ENCODE measurements at regions not wholly inside any gene's neighbourhood (a gene's known extent, or its start where the extent isn't known, plus 50 kb on each side); places are given as distances from the start of the nearest gene placed in this dataset.

DNA sequence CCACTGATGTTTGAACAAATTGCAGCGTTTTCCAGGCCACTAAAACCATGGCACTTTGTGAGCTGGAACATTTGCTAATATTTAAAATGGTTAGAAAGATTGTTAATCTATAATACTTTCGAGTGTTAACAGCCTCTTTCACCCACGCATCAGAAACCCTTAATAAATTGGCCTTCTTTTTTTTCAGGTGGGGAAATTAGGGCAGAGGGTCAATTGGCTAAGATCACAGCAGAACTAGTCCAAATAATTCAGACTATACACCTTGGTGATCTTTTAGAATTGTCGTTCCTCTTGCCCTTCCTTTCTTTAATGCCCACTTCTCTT is 105.8 kb downstream of the PTCSC3 start:
- Histone ChIP-seq H3K4me3 (no peak overlapping the region), H3K4me1 (no peaks in the 10 kb centered on the region), H3K27me3 (peaks cover 0 to 46% (median 14%) of the 10 kb centered on the region in 7 donors), H3K9me3 (no peaks in the 10 kb centered on the region), H3K27ac (no peak overlapping the region), H3K36me3 (no peaks in the 10 kb centered on the region)
- 53 to 58% methylated on average over 4 of the region's 4 CpGs for WGBS, 2 donors
- intact Hi-C loops (cut with DNase I), result loop anchor here in 4 of 10 donors (5.0 to 10.0 kb wide), 4 partner anchors 186 to 484 kb away; partner anchors contain the start of gene NKX2-1 (in 1 of the 4)
- ATAC-seq (no peak), DNase-seq (no peak)
- TF ChIP-seq, protein P1, sequence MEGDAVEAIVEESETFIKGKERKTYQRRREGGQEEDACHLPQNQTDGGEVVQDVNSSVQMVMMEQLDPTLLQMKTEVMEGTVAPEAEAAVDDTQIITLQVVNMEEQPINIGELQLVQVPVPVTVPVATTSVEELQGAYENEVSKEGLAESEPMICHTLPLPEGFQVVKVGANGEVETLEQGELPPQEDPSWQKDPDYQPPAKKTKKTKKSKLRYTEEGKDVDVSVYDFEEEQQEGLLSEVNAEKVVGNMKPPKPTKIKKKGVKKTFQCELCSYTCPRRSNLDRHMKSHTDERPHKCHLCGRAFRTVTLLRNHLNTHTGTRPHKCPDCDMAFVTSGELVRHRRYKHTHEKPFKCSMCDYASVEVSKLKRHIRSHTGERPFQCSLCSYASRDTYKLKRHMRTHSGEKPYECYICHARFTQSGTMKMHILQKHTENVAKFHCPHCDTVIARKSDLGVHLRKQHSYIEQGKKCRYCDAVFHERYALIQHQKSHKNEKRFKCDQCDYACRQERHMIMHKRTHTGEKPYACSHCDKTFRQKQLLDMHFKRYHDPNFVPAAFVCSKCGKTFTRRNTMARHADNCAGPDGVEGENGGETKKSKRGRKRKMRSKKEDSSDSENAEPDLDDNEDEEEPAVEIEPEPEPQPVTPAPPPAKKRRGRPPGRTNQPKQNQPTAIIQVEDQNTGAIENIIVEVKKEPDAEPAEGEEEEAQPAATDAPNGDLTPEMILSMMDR (IDR thresholded peaks at IDR 0.05), result no peak

DNA sequence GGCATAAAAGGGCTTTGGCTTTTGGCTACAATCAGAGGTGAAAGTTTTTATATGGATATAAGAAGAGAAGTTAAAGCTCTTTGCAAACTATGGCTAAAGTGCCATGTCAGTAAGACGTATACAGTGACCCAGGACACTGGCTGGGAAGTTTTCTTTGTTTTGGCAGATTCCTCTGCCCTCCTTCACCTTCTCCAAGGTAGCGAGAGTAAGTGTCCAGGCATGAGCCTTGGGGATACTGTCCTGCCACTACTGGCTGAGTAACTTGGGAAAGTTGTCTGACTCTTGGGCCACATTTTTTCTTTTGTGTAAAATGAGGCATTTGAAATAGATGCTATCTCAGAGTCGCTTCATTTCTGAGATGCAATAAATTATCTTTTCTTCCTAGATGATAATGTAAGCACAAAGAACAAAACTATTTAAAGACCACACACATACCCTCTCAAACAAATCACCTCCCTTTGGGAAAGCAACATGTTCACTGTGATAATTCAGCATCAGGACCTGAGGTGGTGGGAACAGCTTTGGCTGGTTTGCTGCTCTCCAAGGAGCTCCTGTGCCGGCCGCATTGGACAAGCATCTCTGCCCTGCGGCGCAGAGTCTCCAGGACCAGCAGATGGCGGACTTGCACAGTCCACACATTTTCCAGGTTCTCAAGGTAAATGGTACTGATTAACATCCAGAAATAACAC is 106.3 kb downstream of the PTCSC3 start:
- Histone ChIP-seq H3K27ac (no peak overlapping the region), H3K36me3 (no peaks in the 10 kb centered on the region), H3K27me3 (peaks cover 0 to 45% (median 14%) of the 10 kb centered on the region in 7 donors), H3K9me3 (no peaks in the 10 kb centered on the region), H3K4me1 (no peaks in the 10 kb centered on the region), H3K4me3 (no peak overlapping the region)
- TF ChIP-seq, protein P1 (IDR thresholded peaks at IDR 0.05), result peak; percentile 12 to 69 (median 51)
- DNase-seq (peak in 1 of 2 donors; percentile 26), ATAC-seq (peak in 4 of 8 donors; percentile 38 to 69 (median 61))
- intact Hi-C loops (cut with DNase I), result loop anchor here in 4 of 10 donors (5.0 to 10.0 kb wide), 4 partner anchors 185 to 485 kb away; partner anchors contain the start of gene NKX2-1 (in 1 of the 4)
- WGBS, 2 donors, result 27 to 28% methylated on average over 8 of the region's 8 CpGs

DNA sequence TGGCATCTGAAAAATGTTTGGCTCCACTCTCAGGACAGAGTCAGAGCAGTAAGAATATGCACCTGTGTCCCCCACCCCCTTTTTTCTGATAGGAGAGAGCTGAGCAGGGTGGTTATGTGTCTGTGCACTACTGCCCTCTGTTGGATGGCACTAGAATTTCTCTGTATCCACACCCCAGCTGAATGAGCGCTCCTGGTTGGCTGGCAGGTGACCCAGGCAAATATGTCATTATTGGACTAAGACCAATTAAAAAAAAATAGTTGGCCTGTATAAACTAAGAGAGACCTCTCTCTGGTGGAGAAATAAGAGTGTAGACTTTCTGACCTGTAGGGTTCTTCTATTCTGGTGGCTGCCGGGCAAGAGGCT is 107.0 kb downstream of the PTCSC3 start:
- intact Hi-C loops (cut with DNase I), result loop anchor here in 2 of 10 donors (10.0 kb wide), 2 partner anchors 185 to 305 kb away; no protein-coding TSS in a partner anchor
- Histone ChIP-seq H3K27me3 (peaks cover 0 to 38% (median 14%) of the 10 kb centered on the region in 7 donors), H3K4me1 (no peaks in the 10 kb centered on the region), H3K9me3 (no peaks in the 10 kb centered on the region), H3K36me3 (no peaks in the 10 kb centered on the region), H3K4me3 (no peak overlapping the region), H3K27ac (no peak overlapping the region)
- 39 to 42% methylated on average over 2 of the region's 2 CpGs for WGBS, 2 donors
- DNase-seq, result no peak
- TF ChIP-seq, protein P1 (IDR thresholded peaks at IDR 0.05), result peak; percentile 4 to 55 (median 40)
- peak in 5 of 8 donors; percentile 33 to 62 (median 50) for ATAC-seq

DNA sequence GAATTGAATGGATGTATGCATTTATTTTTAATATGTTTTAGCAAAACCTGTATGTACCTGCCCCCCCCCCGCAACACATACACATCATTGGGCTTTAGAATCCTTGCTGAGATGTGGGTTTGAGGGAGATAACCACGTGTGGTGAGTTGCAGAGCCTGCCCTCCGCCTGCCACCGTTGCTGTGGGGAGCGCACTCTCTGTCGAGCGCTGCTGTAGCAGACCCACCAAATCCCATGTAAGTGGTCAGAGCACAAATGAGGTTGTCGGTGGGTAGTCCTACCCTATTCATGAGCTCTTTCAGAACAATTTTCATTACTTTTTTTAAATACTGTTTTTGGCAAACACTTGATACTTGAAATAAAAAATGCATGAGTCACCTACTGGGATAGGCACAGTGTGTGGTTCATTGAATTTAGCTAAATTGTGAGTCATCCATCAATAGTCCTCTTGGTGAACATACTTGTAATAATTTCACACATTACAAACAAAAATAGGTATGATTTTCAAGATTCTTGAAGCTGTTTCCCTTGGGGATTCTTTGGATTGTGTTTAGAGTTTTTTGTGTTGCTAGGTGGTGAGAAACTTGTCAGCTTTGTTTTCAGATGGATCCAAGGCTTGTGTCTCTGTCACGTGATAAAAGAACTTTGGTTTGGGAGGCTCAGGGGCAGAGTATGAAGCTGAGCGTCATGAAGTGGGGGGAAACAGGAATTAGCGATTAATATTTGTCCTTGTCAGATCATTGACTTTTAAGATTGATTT is 107.6 kb downstream of the PTCSC3 start:
- ATAC-seq, result no peak
- TF ChIP-seq, protein P1 (IDR thresholded peaks at IDR 0.05), result no peak
- Histone ChIP-seq H3K27ac (no peak overlapping the region), H3K4me1 (no peaks in the 10 kb centered on the region), H3K27me3 (peaks cover 0 to 37% (median 14%) of the 10 kb centered on the region in 7 donors), H3K9me3 (no peaks in the 10 kb centered on the region), H3K36me3 (no peaks in the 10 kb centered on the region), H3K4me3 (no peak overlapping the region)
- DNase-seq, result no peak
- 49 to 55% methylated on average over 11 of the region's 11 CpGs for WGBS, 2 donors
- intact Hi-C loops (cut with DNase I), result loop anchor here in 2 of 10 donors (10.0 kb wide), 2 partner anchors 184 to 306 kb away; no protein-coding TSS in a partner anchor
